Urinary bladder (tissue), 3 donors: ENCODE measurements at regions not wholly inside any gene's neighbourhood (a gene's known extent, or its start where the extent isn't known, plus 50 kb on each side); places are given as distances from the start of the nearest gene placed in this dataset.
A peak's percentile ranks its signal among the peaks of the same experiment; 100 is the strongest.

Source experiments
- DNase-seq: peaks from one replicate; pipeline ENCODE4 v3.0.0-alpha.2; 2015; ENCODE audit errors: extremely low spot score
- H3K27ac ChIP-seq: one replicate; pipeline ENCODE4 v1.5.1; 2013; ENCODE audit warnings: low read depth, mild to moderate bottlenecking, moderate library complexity
- H3K36me3 ChIP-seq: one replicate; pipeline ENCODE4 v1.6.1; 2013; ENCODE audit warnings: mild to moderate bottlenecking, moderate library complexity; ENCODE audit not compliant: insufficient read depth
- H3K4me1 ChIP-seq: one replicate; pipeline ENCODE4 v1.6.1; 2013; ENCODE audit warnings: mild to moderate bottlenecking, moderate library complexity; ENCODE audit not compliant: insufficient read depth
- H3K4me3 ChIP-seq: one replicate; pipeline ENCODE4 v1.5.1; 2013; ENCODE audit warnings: low read depth, low read length
- WGBS: extraction: QIAGEN DNeasy Blood & Tissue Kit; methylation state at CpG from one replicate; pipeline ENCODE4 v1.1.7; 2013; 5-methylcytosine and 5-hydroxymethylcytosine counted together
- donor health status: healthy with polysubstance abuse.
- donor health status: healthy.

DNA sequence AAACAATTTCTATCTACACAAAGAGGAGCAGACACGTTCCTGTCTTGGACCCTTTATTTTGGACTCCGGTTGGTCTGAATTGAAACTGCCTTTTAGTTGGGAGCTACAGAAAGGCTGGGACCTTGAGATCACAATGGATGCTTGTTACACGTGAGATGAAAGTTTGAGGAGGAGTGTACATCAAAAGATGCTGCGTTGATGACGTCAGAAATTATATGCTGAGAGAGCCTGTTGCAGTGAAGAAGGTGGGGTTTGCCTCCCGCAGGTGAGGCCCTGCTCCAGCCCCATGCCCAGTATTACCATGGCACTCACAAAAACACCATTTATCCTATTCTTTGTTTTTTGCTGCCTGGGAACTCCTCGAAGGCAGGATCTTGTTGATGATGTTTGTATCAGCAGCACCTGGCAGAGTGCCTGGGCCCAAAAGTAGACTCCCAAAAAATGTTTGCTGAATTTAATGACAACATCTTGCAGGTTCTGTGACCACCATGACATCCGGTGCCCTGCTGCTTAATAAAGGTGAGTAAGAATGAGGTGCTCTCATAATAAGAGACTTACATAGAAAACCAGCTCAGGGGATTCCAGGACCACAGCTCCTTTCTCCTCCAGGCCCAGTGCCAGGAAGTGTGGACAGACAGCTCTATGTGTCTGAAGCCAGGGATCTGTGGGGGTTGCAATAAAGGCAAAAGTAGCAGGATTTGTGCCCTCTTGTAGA lies 136.1 kb upstream of the UBE2E1 start:
- H3K4me1 ChIP-seq = no peaks in the 10 kb centered on the region
- H3K27ac ChIP-seq = no peak overlapping the region
- WGBS = 92% methylated on average over 8 of the region's 8 CpGs
- H3K4me3 ChIP-seq = no peak overlapping the region
- H3K36me3 ChIP-seq = no peaks in the 10 kb centered on the region
- no peak for DNase-seq

DNA sequence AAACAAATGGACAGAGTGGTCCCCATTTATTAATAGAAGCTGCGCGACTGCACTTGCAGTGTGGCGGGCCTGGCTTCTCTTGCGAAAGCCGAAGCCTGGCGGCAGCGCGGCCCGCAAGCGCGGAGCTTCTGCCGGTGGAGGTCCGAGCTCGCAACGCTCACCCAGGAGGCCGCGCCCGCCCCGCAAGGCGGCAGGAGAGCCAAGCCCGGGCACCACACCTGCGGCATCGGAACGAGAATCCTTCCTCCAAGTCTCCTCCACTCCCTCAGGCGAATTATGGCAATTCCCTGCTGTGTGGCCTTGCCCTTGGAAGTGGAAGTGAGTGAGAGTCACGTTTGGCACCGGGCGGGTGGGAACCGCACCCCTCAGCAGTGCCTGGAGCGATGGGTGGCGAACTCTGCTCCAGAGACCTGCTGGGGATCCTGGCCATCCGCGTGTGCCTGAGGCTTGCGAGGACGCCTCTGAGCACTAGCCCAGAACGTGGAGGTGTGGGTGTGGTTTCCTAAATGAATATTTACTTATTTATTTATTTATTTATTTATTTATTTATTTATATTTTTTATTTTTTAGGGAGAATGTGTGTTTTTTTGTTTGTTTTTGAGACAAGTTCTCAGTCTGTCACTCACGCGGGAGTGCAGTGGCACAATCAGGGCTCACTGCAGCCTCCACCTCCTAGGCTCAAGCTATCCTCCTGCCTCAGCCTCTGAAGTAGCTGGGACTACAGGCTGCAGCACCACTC lies 133.7 kb upstream of the UBE2E1 start:
- Histone ChIP-seq H3K27ac (no peak overlapping the region), H3K4me3 (peak overlapping the region; percentile 9), H3K36me3 (no peaks in the 10 kb centered on the region), H3K4me1 (no peaks in the 10 kb centered on the region)
- 38% methylated on average over 38 of the region's 38 CpGs for WGBS
- no peak for DNase-seq

DNA sequence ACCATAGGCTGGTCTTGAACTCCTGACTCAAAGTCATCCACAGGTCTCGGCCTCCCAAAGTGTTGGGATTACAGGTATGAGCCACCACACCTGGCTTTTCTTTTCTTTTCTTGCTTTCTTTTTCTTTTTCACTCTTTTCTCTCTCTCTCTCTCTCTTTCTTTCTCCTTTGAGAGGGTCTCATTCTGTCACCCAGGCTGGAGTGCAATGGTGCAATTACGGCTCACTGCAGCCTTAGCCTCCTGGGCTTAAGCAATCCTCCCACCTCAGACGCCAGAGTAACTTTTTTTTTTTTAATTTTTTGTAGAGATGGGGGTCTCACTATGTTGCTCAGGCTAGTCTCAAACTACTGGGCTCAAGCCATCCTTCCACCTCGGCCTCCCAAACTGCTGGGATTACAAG lies 133.1 kb upstream of the UBE2E1 start:
- DNase-seq = no peak
- Histone ChIP-seq H3K4me3 (no peak overlapping the region), H3K27ac (no peak overlapping the region), H3K36me3 (no peaks in the 10 kb centered on the region), H3K4me1 (no peaks in the 10 kb centered on the region)
- WGBS = 92% methylated on average over 4 of the region's 4 CpGs

DNA sequence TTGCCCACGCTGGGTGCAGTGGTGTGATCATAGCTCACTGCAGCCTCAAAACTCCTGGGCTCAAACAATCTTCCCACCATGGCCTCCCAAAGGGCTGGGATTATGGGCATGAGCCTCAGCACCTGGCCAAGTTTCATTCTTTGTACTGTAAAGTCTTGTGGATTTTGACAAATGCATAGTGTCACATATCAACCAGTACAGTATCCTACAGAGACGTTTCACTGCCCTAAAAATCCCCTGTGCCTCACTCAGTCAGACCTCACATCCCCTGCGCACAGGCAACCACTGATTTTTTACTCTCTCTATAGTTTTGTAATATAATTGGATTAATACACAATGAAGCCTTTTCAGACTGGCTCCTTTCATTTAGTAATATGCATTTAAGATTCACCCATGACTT lies 130.7 kb upstream of the UBE2E1 start:
- H3K4me3 ChIP-seq = no peak overlapping the region
- H3K4me1 ChIP-seq = no peaks in the 10 kb centered on the region
- no peak overlapping the region for H3K27ac ChIP-seq
- 92% methylated on average over 3 of the region's 3 CpGs for WGBS
- no peaks in the 10 kb centered on the region for H3K36me3 ChIP-seq
- no peak for DNase-seq

DNA sequence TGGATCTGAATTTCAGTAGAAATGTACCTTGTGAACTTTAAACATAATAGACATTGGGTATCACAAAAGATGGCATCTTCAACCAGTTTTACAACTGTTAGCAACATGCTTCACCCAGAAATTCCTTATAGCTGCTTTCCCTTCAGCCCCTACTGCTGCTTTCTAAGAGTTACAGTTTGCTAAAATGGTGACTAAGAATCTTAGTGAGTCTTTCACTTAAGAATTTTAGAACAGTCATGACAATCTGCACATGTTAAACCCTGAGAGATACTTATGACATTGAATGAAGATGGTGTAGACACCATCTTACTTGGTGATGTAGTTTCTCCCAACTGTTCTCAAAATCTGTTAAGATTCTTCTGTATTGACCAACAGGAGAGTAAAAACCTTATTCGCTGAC lies 129.7 kb upstream of the UBE2E1 start:
- Histone ChIP-seq H3K36me3 (no peaks in the 10 kb centered on the region), H3K4me1 (no peaks in the 10 kb centered on the region), H3K27ac (no peak overlapping the region), H3K4me3 (no peak overlapping the region)
- WGBS = 99% methylated on average over 1 of the region's 1 CpG
- DNase-seq = no peak

DNA sequence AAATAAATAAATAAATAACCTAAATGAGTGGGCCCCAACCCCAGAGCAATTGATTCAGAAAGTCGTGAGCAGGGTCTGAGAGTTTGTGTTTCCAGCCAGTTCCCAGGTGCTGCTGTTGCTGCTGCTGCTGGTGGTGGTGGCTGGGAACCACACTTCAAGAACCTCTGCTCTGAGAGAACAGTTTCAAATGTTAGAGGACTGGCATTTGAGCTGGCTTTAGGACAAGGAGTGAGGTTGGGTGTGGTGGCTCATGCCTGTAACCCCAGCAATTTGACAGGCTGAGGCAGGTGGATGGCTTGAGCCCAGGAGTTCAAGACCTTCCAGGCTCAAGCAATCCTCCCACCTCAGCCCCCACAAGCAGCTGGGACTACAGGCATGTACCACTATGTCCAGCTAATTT lies 123.1 kb upstream of the UBE2E1 start:
- 88% methylated on average over 1 of the region's 1 CpG for WGBS
- no peak overlapping the region for H3K27ac ChIP-seq

DNA sequence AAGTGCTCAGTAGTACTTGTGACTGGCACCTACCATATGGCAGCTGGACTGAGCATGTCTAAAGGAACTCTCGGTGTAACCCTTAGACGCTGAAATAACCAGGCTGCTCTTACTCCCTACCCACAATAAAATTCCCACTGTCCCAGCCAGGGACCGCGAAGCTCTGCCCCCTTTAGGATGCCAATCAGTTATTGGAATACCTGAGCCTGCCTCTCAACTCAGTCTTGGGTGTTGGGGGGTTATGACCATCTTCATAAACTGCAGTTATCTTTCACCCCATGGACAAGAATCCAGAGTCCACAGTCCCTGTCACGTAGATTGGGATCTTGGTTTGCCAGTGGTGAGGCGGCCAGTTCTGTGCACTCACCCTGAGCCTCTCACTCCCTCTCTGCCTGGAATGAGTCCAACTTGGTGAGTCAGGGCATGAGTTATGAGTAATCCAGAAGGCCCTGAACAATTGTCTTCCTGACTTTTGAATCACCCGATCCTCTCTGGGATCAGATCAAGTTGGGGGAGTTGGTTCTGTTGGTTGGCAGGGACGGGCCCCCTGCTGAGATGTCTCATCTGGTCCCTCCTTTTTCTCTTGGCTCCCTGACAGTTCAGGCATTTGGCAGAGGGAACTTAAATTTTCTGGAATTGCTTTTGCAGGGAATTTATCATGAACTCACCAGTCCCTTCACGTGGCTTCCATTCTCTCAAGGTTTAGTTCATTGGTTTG lies 120.1 kb upstream of the UBE2E1 start:
- Histone ChIP-seq H3K36me3 (no peaks in the 10 kb centered on the region), H3K27ac (no peak overlapping the region), H3K4me3 (no peak overlapping the region), H3K4me1 (no peaks in the 10 kb centered on the region)
- 47% methylated on average over 9 of the region's 9 CpGs for WGBS
- peak; percentile 52 for DNase-seq

More for the DNA sequence above, 123.1 kb upstream of the UBE2E1 start:
- DNase-seq = no peak
- Histone ChIP-seq H3K4me1 (no peaks in the 10 kb centered on the region), H3K4me3 (no peak overlapping the region), H3K36me3 (no peaks in the 10 kb centered on the region)

DNA sequence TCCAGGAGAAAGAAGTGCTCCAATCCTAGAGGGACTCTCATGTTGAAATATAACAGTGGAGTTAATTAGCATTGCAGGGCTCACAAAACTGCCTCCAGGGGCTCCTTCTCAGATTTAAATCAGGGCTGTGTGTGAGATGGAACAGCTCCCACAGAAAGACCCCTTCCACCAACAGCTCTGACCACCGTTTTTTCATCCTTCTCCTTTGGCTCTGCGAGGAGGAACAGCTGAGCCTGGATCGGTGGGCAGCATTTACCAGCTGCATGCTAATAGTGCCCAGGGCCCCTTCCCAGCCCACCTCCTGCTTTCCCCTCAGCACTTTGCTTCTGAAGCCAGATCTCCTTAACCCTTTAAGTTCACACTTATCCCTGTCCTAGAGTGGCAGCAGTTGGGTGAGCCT lies 119.2 kb upstream of the UBE2E1 start:
- Histone ChIP-seq H3K4me1 (no peaks in the 10 kb centered on the region), H3K4me3 (no peak overlapping the region), H3K27ac (no peak overlapping the region), H3K36me3 (no peaks in the 10 kb centered on the region)
- 87% methylated on average over 3 of the region's 3 CpGs for WGBS
- no peak for DNase-seq

DNA sequence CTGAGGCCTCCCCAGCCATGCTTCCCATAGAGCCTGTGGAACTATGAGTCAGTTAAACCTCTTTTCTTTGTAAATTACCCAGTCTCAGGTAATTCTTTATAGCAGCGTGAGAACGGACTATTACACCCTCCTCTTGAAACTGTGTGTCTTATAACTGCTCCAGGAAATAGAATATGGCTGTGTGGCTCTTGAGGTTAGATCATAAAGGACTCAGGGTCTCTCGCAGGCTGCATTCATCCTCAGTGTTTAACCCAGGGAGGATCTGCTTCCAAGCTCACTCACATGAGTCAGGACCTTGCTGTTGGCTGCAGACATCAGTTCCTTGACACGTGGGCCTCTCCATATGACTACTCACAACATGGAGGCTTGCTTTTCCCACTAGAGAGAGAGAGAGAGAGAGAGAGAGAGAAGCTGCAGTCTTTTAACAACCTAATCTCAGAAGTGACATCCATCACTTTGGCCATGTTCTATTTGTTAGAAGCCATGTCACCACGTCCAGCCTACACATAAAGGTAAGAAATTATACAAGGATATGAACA lies 114.3 kb upstream of the UBE2E1 start:
- DNase-seq = no peak
- no peak overlapping the region for H3K4me3 ChIP-seq
- no peaks in the 10 kb centered on the region for H3K36me3 ChIP-seq
- no peaks in the 10 kb centered on the region for H3K4me1 ChIP-seq
- WGBS = 89% methylated on average over 5 of the region's 5 CpGs
- H3K27ac ChIP-seq = no peak overlapping the region

DNA sequence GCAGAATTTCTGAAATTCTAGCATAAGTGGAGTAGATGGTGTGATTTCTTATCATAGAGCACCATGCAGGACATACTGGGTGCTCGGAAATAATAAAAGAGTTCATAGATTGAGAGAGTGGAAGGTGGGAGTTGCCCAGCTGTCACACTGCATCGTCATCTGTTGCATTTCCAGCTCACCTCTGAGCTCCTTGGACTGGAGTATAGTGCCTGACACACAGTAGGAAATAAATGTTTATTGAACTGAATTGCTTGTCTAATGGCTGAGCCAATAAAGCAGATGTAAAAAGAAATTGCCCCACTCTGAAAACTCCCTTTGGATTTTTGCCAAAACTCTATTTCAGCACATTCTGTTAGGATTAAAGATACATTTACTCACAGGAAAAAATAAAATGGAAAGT lies 108.9 kb upstream of the UBE2E1 start:
- WGBS = 57% methylated on average over 2 of the region's 2 CpGs
- Histone ChIP-seq H3K4me3 (no peak overlapping the region), H3K36me3 (no peaks in the 10 kb centered on the region), H3K27ac (no peak overlapping the region), H3K4me1 (no peaks in the 10 kb centered on the region)
- DNase-seq = no peak

DNA sequence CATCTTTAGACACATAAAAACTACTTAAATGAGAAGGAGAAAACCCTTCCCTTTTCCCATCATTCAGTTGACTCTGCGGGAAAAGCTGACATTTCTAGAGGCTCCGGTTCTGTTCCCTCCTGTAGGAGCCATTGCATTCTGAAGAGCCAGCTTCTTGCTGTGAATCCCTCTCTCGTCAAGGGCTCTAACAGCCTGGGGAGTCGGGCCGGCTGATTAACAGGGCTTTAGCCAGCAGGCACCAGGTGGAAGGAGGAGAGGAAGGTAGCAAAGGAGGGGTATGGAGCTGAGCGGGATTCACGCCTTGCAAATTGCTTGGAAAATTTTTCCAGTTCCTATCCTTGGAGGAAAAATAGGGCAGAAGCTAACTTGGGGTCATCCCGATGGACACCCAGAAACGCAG lies 108.3 kb upstream of the UBE2E1 start:
- WGBS = 68% methylated on average over 9 of the region's 9 CpGs
- Histone ChIP-seq H3K27ac (no peak overlapping the region), H3K4me3 (no peak overlapping the region), H3K4me1 (no peaks in the 10 kb centered on the region), H3K36me3 (no peaks in the 10 kb centered on the region)
- no peak for DNase-seq

DNA sequence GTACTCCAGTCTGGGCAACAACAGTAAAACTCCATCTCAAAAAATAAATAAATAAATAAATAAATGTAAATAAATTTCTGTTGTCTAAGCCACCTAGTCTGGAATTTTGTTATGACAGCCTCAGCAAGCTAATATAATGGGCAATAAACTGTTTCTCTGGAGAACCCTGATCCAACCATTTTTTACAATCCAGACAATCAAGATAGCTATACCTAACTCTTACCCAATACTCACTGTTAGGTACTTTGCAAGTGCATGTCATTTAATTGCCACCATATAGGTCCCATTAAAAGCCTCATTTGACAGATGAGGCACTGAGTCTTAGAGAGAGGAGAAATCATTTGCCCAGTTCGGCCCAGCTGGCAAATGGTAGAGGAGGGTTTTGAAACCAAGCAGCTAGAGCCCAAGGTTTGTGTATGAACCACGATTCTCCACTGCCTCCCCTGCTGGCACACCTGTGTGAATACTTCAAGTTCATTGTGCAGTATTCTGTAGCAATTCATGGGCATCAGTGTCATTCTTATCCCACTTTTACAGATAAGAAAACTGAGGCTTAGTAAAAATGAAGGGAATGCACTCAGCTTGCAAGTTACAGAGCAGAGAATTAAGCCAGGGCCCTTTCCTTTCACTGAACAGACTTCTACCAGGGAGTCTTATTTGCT lies 107.0 kb upstream of the UBE2E1 start:
- H3K36me3 ChIP-seq = no peaks in the 10 kb centered on the region
- WGBS = 80% methylated on average over 2 of the region's 2 CpGs
- DNase-seq = no peak
- no peak overlapping the region for H3K4me3 ChIP-seq
- no peaks in the 10 kb centered on the region for H3K4me1 ChIP-seq
- no peak overlapping the region for H3K27ac ChIP-seq

DNA sequence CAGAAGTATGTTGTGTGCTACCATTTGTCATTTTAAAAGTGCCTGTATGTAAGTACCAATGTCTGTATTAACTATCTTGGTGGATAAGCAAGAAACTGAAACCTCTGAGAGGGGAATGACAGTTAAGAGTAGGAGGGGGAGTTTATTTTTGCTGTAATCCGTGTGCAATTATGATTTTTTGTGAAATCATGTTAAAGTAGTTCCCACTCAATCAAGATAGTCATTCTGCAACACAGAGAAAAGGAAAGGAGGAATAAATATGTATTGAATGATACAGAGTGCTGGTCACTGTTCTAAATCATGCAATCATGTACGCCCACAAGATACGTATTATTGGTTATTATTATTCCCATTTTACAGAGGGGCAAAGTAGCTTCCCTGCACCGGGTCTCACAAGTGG lies 105.1 kb upstream of the UBE2E1 start:
- H3K4me3 ChIP-seq = no peak overlapping the region
- DNase-seq = no peak
- WGBS = 87% methylated on average over 4 of the region's 4 CpGs

More for the DNA sequence above, 105.1 kb upstream of the UBE2E1 start:
- H3K4me1 ChIP-seq = no peaks in the 10 kb centered on the region
- no peak overlapping the region for H3K27ac ChIP-seq
- no peaks in the 10 kb centered on the region for H3K36me3 ChIP-seq
